ENCODE measurements at regions not wholly inside any gene's neighbourhood (a gene's known extent, or its start where the extent isn't known, plus 50 kb on each side); places are given as distances from the start of the nearest gene placed in this dataset.

DNA sequence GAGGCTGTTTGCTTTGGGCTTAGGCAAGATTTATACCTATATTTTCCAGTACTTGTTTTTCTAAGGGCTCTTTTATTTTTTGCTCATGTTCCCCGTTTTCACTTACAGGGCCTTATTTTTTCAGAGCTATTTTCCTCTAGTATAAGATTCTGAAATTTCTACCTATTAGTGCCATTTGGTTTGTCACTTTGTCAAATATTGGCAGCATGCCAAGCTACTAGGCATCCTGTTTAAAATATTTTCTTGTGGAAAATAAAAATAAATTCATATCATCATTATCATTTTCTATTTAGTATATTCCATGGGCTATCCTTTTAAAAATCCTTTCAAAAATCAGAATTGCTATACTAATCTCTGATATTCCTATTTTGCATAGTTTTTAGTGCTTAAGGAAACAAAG lies 64.8 kb upstream of the CHST9 start:
- DNase-seq, result no peak

DNA sequence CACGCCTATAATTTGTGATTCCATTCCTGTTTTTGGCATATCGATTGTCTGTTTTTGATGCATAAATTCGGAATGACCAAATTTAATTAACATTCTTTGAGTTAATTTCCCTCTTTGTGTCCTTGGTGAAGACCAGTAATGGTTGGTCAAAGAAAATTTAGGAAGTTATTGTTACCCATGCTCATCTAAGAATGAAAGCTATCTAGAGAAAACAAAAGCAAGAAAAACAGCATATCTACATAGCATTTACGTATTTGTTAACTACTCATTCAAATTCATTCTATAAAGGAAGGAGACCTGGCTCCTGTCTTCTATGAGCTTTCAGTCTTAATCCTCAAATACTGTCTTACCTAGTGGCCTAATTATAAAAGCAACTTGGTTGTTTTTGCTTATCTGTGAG lies 59.2 kb upstream of the CHST9 start:
- DNase-seq, result no peak

DNA sequence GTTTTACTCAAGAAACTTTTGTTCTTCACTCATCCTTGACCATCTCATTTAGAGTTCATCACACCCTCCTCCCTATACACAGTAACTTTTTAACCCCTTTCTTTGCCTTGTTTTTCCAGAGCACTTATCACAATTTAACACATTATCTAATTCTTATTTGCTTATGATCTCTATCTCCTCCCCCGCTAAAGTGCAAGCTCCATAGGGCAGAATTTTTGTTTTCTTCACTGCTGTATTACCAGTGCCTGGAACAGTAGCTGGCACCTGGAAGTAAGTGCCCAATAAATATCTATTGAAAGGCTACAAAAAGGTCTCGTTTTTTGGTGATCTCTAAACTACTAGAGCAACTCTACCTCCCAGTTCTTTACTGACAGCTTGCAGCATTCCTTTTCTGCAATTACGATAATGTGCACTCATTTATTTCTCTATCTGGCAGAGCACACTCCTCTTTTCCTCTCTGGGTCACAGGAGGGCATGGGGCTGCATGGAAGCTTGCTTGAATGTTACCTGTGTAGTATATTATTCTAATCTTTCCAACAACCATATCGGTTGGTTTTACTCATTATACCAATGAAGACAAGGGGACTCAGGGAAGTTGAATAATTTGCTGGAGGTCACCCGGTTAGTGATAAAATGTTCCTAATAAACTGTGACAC lies 57.4 kb upstream of the CHST9 start:
- no peak for DNase-seq

DNA sequence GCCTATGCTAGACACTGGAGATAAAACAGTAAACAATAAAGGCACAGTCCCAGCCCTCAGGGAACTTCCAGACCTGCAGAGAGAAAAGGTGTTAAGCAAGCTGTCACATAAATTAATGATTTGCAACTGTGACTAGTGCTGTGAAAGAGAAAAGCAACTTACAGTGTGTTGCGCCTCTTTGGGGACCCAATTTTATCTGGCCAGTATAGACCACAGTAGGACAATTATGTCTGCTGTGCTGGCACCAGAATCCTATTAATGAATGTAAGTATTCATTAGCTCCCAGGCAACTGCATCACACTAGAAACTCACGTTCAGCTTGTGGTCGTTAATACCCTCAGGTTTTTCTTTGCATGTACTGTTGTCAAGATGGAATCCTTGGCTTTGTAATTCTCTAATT lies 55.3 kb upstream of the CHST9 start:
- DNase-seq, result no peak

- no peak for DNase-seq
Observed at GRCh38 chr18:27239669-27240068, 54.6 kb upstream of the CHST9 start.

DNA sequence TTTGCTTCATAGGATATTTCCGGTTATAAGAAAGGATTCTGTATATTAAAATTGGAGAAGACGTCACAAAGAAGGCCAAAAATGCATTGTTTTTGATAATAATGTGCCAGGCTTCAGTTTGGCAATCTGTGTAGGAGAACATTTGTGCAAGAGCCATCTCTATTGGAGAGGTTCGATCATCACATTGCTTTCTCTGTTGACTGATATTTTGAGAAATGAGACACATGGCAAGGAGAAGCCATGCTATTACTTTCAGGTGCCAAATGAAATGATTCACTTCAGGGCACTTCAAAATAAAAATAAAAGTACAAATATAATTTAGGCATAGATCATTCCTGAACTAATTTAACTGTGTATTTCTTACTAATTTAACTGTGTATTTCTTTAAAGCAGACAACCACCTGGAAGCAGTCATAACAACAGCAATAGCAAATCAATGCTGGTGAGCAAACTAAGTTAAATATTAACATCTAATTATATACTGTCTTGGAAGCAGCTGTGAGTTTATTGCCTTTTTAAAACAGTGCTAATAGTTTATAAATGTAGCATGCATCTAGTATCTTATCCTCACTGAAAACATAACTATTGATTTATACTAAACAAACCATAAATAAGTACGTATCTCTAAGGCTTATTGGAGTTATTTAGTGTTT lies 50.2 kb upstream of the CHST9 start:
- DNase-seq, result no peak

Measured in dermis blood vessel endothelial cell (primary cell).